ENCODE measurements at regions not wholly inside any gene's neighbourhood (a gene's known extent, or its start where the extent isn't known, plus 50 kb on each side); places are given as distances from the start of the nearest gene placed in this dataset.

- H3K4me3 ChIP-seq (ENCODE audit: low read depth, low read length): no peak overlapping the region
- DNase-seq (ENCODE audit: low read depth): no peak
- no peak for TF ChIP-seq CTCF (IDR thresholded peaks at IDR 0.05; ENCODE audit: insufficient read depth, low read depth, low read length, missing control alignments)
Observed at GRCh38 chr1:106121728-106122127, 934.7 kb upstream of the PRMT6 start.

GRCh38 chr1:106134561-106134960, 921.9 kb upstream of the PRMT6 start:
- TF ChIP-seq CTCF (IDR thresholded peaks at IDR 0.05; ENCODE audit: insufficient read depth, low read depth, low read length, missing control alignments): no peak
- no peak for DNase-seq (ENCODE audit: low read depth)
- H3K4me3 ChIP-seq (ENCODE audit: low read depth, low read length): no peak overlapping the region

DNA sequence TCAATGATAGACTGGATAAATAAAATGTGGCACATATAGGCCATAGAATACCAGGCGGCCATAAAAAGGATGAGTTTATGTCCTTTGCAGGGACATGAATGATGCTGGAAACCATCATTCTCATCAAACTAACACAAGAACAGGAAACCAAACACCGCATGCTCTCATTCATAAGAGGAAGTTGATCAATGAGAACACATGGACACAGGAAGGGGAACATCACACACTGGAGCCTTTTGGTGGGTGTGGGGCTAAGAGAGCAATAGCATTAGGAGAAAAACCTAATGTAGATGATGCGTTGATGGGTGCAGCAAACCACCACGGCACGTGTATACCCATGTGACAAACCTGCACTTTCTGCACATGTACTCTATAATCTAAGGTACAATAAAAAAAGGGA, 883.4 kb upstream of the PRMT6 start:
- DNase-seq (ENCODE audit: low read depth): no peak
- no peak for TF ChIP-seq CTCF (IDR thresholded peaks at IDR 0.05; ENCODE audit: insufficient read depth, low read depth, low read length, missing control alignments)

DNA sequence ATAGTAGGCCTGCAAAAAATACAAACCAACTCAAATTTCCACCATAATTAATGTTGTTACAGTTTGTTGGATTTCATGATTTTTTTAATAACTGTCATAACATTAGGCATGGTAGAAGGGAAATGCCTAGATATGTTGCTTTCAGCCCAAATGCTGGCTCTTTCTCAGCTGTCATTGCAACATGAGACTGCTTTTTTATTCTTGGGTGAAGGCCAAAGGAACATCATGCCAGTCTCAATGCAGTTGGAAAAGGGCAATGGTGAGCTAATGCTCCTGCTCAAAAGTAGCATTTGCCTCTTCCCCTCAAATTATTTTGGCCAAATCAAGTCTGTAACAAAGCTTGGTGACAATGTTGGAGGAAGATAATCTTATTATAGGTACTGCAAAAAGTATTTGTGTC, 877.7 kb upstream of the PRMT6 start:
- H3K4me3 ChIP-seq (ENCODE audit: low read depth, low read length): no peak overlapping the region
- DNase-seq (ENCODE audit: low read depth): no peak
- no peak for TF ChIP-seq CTCF (IDR thresholded peaks at IDR 0.05; ENCODE audit: insufficient read depth, low read depth, low read length, missing control alignments)

More for the DNA sequence above, 883.4 kb upstream of the PRMT6 start:
- no peak overlapping the region for H3K4me3 ChIP-seq (ENCODE audit: low read depth, low read length)

- no peak for DNase-seq (ENCODE audit: low read depth)
- no peak overlapping the region for H3K4me3 ChIP-seq (ENCODE audit: low read depth, low read length)
- no peak for TF ChIP-seq CTCF (IDR thresholded peaks at IDR 0.05; ENCODE audit: insufficient read depth, low read depth, low read length, missing control alignments)
Observed at GRCh38 chr1:106181866-106182265, 874.6 kb upstream of the PRMT6 start.

GRCh38 chr1:106185089-106185488, 871.4 kb upstream of the PRMT6 start:
- DNase-seq (ENCODE audit: low read depth): no peak
- no peak overlapping the region for H3K4me3 ChIP-seq (ENCODE audit: low read depth, low read length)
- no peak for TF ChIP-seq CTCF (IDR thresholded peaks at IDR 0.05; ENCODE audit: insufficient read depth, low read depth, low read length, missing control alignments)

- no peak for DNase-seq (ENCODE audit: low read depth)
- no peak overlapping the region for H3K4me3 ChIP-seq (ENCODE audit: low read depth, low read length)
- TF ChIP-seq CTCF (IDR thresholded peaks at IDR 0.05; ENCODE audit: insufficient read depth, low read depth, low read length, missing control alignments): no peak
Observed at GRCh38 chr1:106189780-106190179, 866.7 kb upstream of the PRMT6 start.

Measured in GM12865 (cell line).